ENCODE measurements at regions not wholly inside any gene's neighbourhood (a gene's known extent, or its start where the extent isn't known, plus 50 kb on each side); places are given as distances from the start of the nearest gene placed in this dataset.

GRCh38 chr15:46946953-46947352, 770.4 kb upstream of the SEMA6D start:
- Histone ChIP-seq H3K23me2 (ENCODE audit: insufficient read length, low read depth, low read length, poor library complexity, severe bottlenecking) (no peaks in the 10 kb centered on the region), H3K9me3 (ENCODE audit: control insufficient read depth, low read depth, low read length) (no peaks in the 10 kb centered on the region), H3K18ac (ENCODE audit: insufficient read length, low read depth, low read length) (no peak overlapping the region), H3K14ac (ENCODE audit: insufficient read depth, low read length) (no peak overlapping the region), H4K8ac (replicated peaks; ENCODE audit: insufficient read length, low read depth, low read length) (no peak overlapping the region), H4K20me1 (ENCODE audit: control insufficient read depth, insufficient read depth, insufficient read length) (no peaks in the 10 kb centered on the region), H3K56ac (ENCODE audit: insufficient read length, low read depth, low read length) (no peak overlapping the region), H2BK20ac (ENCODE audit: low read depth, low read length, poor library complexity, severe bottlenecking) (no peak overlapping the region), H2AK5ac (ENCODE audit: insufficient read length, low read length) (no peak overlapping the region), H3K4me1 (ENCODE audit: insufficient read depth, low read length) (no peaks in the 10 kb centered on the region), H3T11ph (ENCODE audit: low read length) (no peak overlapping the region), H3K79me2 (ENCODE audit: insufficient read depth, low read length) (no peaks in the 10 kb centered on the region), H2AFZ (ENCODE audit: low read length) (no peak overlapping the region), H2BK120ac (ENCODE audit: low read depth, low read length, poor library complexity, severe bottlenecking) (no peak overlapping the region), H3K4ac (ENCODE audit: low read depth, low read length) (no peak overlapping the region), H2BK5ac (ENCODE audit: insufficient read length, low read length) (no peak overlapping the region), H3K27ac (ENCODE audit: insufficient read length, low read depth, low read length) (no peak overlapping the region), H4K5ac (ENCODE audit: insufficient read length, low read depth, low read length) (no peak overlapping the region), H3K9ac (ENCODE audit: extremely low read depth, insufficient read length, low read length) (no peak overlapping the region), H3K27me3 (ENCODE audit: insufficient read depth, low read length) (no peaks in the 10 kb centered on the region), H2BK15ac (ENCODE audit: low read depth, low read length) (no peak overlapping the region), H3K79me1 (ENCODE audit: insufficient read depth, low read depth, low read length, poor library complexity, severe bottlenecking) (no peaks in the 10 kb centered on the region), H4K91ac (ENCODE audit: insufficient read length, low read depth, low read length) (no peak overlapping the region), H3K4me2 (ENCODE audit: insufficient read depth, insufficient read length, low read length) (no peak overlapping the region), H2BK12ac (ENCODE audit: insufficient read length, low read depth, low read length) (no peak overlapping the region), H3K23ac (ENCODE audit: insufficient read length, low read depth, low read length) (no peak overlapping the region)
- no CpG with 5 or more reads among the region's 3 CpGs for WGBS (ENCODE audit: extremely low coverage, insufficient read length, low lambda C conversion rate)
- peaks cover 2 to 10% (median 3%) of the 10 kb centered on the region in 3 experiments; a peak in 3 of 7 replicates for H3K36me3 Mint-ChIP-seq (ENCODE audit: insufficient read depth in 1 of 3, low read depth in 3 of 3)
- no peak for DNase-seq
- no peak overlapping the region for H3K4me3 Mint-ChIP-seq
- TF ChIP-seq CTCF (conservative IDR thresholded peaks at IDR 0.05) = no peak
- H3K27ac Mint-ChIP-seq = no peak overlapping the region
- no peaks in the 10 kb centered on the region for H3K27me3 Mint-ChIP-seq (ENCODE audit: low read depth)
- 0 out of 4 replicates have a peak, but pooled peaks cover 2 to 3% of the 10 kb centered on the region in 2 experiments for H3K4me1 Mint-ChIP-seq
- H3K9me3 Mint-ChIP-seq = peaks cover 7 to 12% of the 10 kb centered on the region in 2 experiments; a peak in 4 of 5 replicates

Data from H9 (cell line).